Endothelial cell of umbilical vein (primary cell): ENCODE measurements at regions not wholly inside any gene's neighbourhood (a gene's known extent, or its start where the extent isn't known, plus 50 kb on each side); places are given as distances from the start of the nearest gene placed in this dataset.

ENCODE experiments used
- EZH2 ChIP-seq: IDR thresholded peaks from 2 replicates; pipeline ENCODE4 v1.6.1; 2012; ENCODE audit warnings: borderline replicate concordance, low read depth, mild to moderate bottlenecking, moderate library complexity, low read length, inconsistent platforms; ENCODE audit not compliant: severe bottlenecking
- POLR2AphosphoS5 ChIP-seq: IDR thresholded peaks from 2 replicates; pipeline ENCODE4 v1.6.1; 2012; ENCODE audit warnings: low read depth, mild to moderate bottlenecking, control low read depth, low read length, moderate library complexity; ENCODE audit not compliant: insufficient read depth
- TF ChIP-seq, protein P1 (sequence below), 2 donors: IDR thresholded peaks; 1 replicate in 1 of 2; 2 replicates in 1 of 2; pipeline ENCODE4 v1.5.1; 2011; ENCODE audit warnings: low read length in 2 of 2, mild to moderate bottlenecking in 2 of 2, moderate library complexity in 2 of 2, control low read depth in 1 of 2, inconsistent platforms in 1 of 2, low read depth in 1 of 2; ENCODE audit not compliant: insufficient read depth in 1 of 2; ENCODE audit errors: extremely low read depth in 1 of 2

DNA sequence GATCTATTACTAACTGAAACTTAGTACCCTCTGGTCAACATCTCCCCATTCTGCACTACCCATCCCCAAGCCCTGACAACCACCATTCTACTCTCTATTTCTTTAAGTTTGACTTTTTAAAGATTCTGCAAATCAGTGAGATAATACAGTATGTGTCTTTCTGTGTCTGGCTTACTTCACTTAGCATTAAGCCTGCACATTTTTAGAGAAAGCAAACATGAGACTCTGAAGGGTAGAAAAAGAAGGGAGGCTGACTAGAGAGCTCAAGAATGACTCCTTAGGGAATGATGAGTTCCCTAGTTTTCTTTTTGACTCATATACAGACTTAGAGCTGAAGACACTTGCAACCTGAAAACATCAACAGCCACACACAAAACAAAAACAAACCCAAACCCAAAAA, 311.3 kb downstream of the SQOR start:
- TF ChIP-seq, protein P1, sequence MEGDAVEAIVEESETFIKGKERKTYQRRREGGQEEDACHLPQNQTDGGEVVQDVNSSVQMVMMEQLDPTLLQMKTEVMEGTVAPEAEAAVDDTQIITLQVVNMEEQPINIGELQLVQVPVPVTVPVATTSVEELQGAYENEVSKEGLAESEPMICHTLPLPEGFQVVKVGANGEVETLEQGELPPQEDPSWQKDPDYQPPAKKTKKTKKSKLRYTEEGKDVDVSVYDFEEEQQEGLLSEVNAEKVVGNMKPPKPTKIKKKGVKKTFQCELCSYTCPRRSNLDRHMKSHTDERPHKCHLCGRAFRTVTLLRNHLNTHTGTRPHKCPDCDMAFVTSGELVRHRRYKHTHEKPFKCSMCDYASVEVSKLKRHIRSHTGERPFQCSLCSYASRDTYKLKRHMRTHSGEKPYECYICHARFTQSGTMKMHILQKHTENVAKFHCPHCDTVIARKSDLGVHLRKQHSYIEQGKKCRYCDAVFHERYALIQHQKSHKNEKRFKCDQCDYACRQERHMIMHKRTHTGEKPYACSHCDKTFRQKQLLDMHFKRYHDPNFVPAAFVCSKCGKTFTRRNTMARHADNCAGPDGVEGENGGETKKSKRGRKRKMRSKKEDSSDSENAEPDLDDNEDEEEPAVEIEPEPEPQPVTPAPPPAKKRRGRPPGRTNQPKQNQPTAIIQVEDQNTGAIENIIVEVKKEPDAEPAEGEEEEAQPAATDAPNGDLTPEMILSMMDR (IDR thresholded peaks at IDR 0.05; ENCODE audit: extremely low read depth in 1 of 2, insufficient read depth in 1 of 2, low read depth in 1 of 2, low read length in 2 of 2): no peak
- TF ChIP-seq EZH2 (no peak), POLR2AphosphoS5 (no peak)
